Heart right ventricle (tissue), 16 donors: ENCODE measurements at regions not wholly inside any gene's neighbourhood (a gene's known extent, or its start where the extent isn't known, plus 50 kb on each side); places are given as distances from the start of the nearest gene placed in this dataset.

Experiments
- ATAC-seq, 8 donors: fragments of 200-7000 bp; cut with Tn5 transposase; one replicate each; pipeline ENCODE4 v1.9.1; 2020; ENCODE audit warnings: mild to moderate bottlenecking in 8 of 8, moderate library complexity in 8 of 8, moderate number of reproducible peaks in 1 of 8
- DNase-seq, 2 donors: peaks; one replicate each; pipeline ENCODE4 v3.0.0-alpha.2; 2020
- H3K27ac ChIP-seq, 10 donors: fragments of 200-600 bp; sonication (generic) in 2 of 10; one replicate each; pipeline versions ENCODE4 v1.5.0 to v1.8.0; 2020 to 2022; ENCODE audit warnings: mild to moderate bottlenecking in 3 of 10
- H3K27me3 ChIP-seq, 7 donors: fragments of 200-600 bp; one replicate each; pipeline ENCODE4 v1.8.0; 2021 to 2022; ENCODE audit warnings: mild to moderate bottlenecking in 2 of 7
- H3K36me3 ChIP-seq, 9 donors: fragments of 200-600 bp; sonication (generic) in 1 of 9; one replicate each; pipeline versions ENCODE4 v1.5.0 to v1.8.0; 2020 to 2022; ENCODE audit warnings: mild to moderate bottlenecking in 2 of 9
- H3K4me1 ChIP-seq, 9 donors: fragments of 200-600 bp; sonication (generic) in 1 of 9; one replicate each; pipeline versions ENCODE4 v1.5.0 to v1.8.0; 2020 to 2022; ENCODE audit warnings: mild to moderate bottlenecking in 4 of 9
- H3K4me3 ChIP-seq, 10 donors: fragments of 200-600 bp; sonication (generic) in 2 of 10; one replicate each; pipeline versions ENCODE4 v1.5.0 to v1.8.0; 2020 to 2022; ENCODE audit warnings: mild to moderate bottlenecking in 7 of 10, moderate library complexity in 2 of 10
- H3K9me3 ChIP-seq, 11 donors: fragments of 200-600 bp in 10 of 11; sonication (generic) in 2 of 11; one replicate each; pipeline versions ENCODE4 v1.5.0 to v1.8.0; 2013 to 2022; ENCODE audit warnings: mild to moderate bottlenecking in 2 of 11, control low read depth in 1 of 11, moderate library complexity in 1 of 11
- WGBS, 2 donors: extraction: QIAGEN DNeasy Blood & Tissue Kit; methylation state at CpG; one replicate each; pipeline ENCODE4 v1.1.7; 2013; ENCODE audit warnings: inconsistent platforms in 1 of 2; 5-methylcytosine and 5-hydroxymethylcytosine counted together
- intact Hi-C, 10 donors: fragments of 100-400 bp; cut with DNase I; formaldehyde crosslinking; loops; one replicate each; pipeline versions ENCODE4 v1.11.1 to v1.14.2; 2022
- TF ChIP-seq, protein P1 (sequence below), 9 donors: fragments of 200-600 bp; sonication (generic) in 2 of 9; IDR thresholded peaks; one replicate each; pipeline versions ENCODE4 v1.5.0 to v1.8.0; 2021 to 2022; ENCODE audit warnings: antibody characterized with exemption in 9 of 9, mild to moderate bottlenecking in 5 of 9, moderate library complexity in 1 of 9
- donor health status: Arrhythmogenic right ventricular cardiomyopathy.
- donor health status: ischemic (EF 13 %, LVEDD 7.1; RV severe dilation, severe dysfunction).
- donor health status: healthy with polysubstance abuse.
- donor health status: DM: no; HTN: yes; CAD: no.
- donor health status: DM: no; HTN: no; CAD: no.
- donor health status: ischemic (EF 25% LVEDD 6.9; RV normal size, moderate dysfunction).
- donor health status: ischemic (EF 25% LVEDD 5.7; RV mildly dilated, moderate dysfunction).
- donor health status: healthy.
- donor health status: DM: yes; HTN: yes; CAD: no.
- donor health status: Ischemic cardiomyopathy.
- donor health status: ischemic (EF 35%, LVEDD 5.7; RV mildly dilated, moderate dysfunction).
- donor health status: nonischemic (EF 11% LVEDD 7.7; RV severe dilation, severe dysfunction).
- donor health status: DM: yes; HTN: yes; CAD: no.
- donor health status: PGD.
- donor health status: ischemic (EF 29% LVEDD 5.4; RV normal size, mild dysfunction).
- donor health status: nonischemic (EF 23%, LVEDD 6.1; RV moderate dilation, normal function).

DNA sequence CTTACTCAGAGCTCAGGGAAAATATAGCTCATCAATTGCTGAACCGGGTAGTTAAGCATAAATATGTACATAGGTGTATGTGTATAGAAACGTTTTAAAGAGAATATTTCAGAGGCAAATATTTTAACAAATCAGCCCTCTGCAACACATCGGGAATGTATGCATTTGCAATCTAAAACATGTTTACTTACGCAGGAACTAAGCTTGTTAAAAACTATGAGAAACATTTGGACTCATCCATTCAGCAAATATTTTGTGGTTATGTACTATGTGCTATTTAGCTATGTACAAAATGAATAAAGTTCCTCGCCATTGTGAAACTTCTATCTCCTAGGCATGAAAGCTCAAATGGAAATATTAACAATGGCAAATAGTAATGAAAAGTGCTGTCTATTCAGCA lies 469.9 kb downstream of the ARHGEF28 start:
- Histone ChIP-seq H3K36me3 (no peaks in the 10 kb centered on the region), H3K27ac (no peak overlapping the region), H3K27me3 (no peaks in the 10 kb centered on the region), H3K4me1 (peaks cover 0 to 37% (median 0%) of the 10 kb centered on the region in 9 donors), H3K9me3 (peaks cover 0 to 12% (median 4%) of the 10 kb centered on the region in 11 donors), H3K4me3 (no peak overlapping the region)
- TF ChIP-seq, protein P1, sequence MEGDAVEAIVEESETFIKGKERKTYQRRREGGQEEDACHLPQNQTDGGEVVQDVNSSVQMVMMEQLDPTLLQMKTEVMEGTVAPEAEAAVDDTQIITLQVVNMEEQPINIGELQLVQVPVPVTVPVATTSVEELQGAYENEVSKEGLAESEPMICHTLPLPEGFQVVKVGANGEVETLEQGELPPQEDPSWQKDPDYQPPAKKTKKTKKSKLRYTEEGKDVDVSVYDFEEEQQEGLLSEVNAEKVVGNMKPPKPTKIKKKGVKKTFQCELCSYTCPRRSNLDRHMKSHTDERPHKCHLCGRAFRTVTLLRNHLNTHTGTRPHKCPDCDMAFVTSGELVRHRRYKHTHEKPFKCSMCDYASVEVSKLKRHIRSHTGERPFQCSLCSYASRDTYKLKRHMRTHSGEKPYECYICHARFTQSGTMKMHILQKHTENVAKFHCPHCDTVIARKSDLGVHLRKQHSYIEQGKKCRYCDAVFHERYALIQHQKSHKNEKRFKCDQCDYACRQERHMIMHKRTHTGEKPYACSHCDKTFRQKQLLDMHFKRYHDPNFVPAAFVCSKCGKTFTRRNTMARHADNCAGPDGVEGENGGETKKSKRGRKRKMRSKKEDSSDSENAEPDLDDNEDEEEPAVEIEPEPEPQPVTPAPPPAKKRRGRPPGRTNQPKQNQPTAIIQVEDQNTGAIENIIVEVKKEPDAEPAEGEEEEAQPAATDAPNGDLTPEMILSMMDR (IDR thresholded peaks at IDR 0.05), result no peak
- intact Hi-C loops, result no loop called here
- no peak for DNase-seq
- no peak for ATAC-seq
- WGBS, 2 donors, result 93 to 94% methylated on average over 5 of the region's 5 CpGs

GRCh38 chr5:74094782-74095108 lies 468.7 kb downstream of the ARHGEF28 start:
- 86 to 88% methylated on average over 4 of the region's 4 CpGs for WGBS, 2 donors

GRCh38 chr5:74094096-74094781 lies 468.2 kb downstream of the ARHGEF28 start:
- intact Hi-C loops, result no loop called here
- H3K36me3 ChIP-seq, result no peaks in the 10 kb centered on the region
- H3K9me3 ChIP-seq, result peaks cover 0 to 3% (median 0%) of the 10 kb centered on the region in 11 donors
- no peak overlapping the region for H3K27ac ChIP-seq
- peak in 1 of 2 donors; percentile 44 for DNase-seq
- no peak overlapping the region for H3K4me3 ChIP-seq
- TF ChIP-seq, protein P1 (IDR thresholded peaks at IDR 0.05), result no peak
- 70 to 72% methylated on average over 5 of the region's 5 CpGs for WGBS, 2 donors
- ATAC-seq, result peak in 2 of 8 donors; percentile 61 to 81
- H3K27me3 ChIP-seq, result no peaks in the 10 kb centered on the region
- peaks cover 0 to 31% (median 0%) of the 10 kb centered on the region in 9 donors for H3K4me1 ChIP-seq

More at GRCh38 chr5:74094782-74095108, 468.7 kb downstream of the ARHGEF28 start:
- H3K4me3 ChIP-seq, result no peak overlapping the region
- no peak for DNase-seq
- no peak for ATAC-seq
- no peaks in the 10 kb centered on the region for H3K36me3 ChIP-seq
- peaks cover 0 to 8% (median 4%) of the 10 kb centered on the region in 11 donors for H3K9me3 ChIP-seq
- H3K27me3 ChIP-seq, result no peaks in the 10 kb centered on the region
- intact Hi-C loops, result no loop called here
- H3K4me1 ChIP-seq, result peaks cover 0 to 36% (median 0%) of the 10 kb centered on the region in 9 donors
- H3K27ac ChIP-seq, result no peak overlapping the region
- TF ChIP-seq, protein P1 (IDR thresholded peaks at IDR 0.05), result no peak

GRCh38 chr5:74093561-74093960 lies 467.6 kb downstream of the ARHGEF28 start:
- Histone ChIP-seq H3K4me3 (no peak overlapping the region), H3K27me3 (no peaks in the 10 kb centered on the region), H3K36me3 (no peaks in the 10 kb centered on the region), H3K27ac (no peak overlapping the region), H3K9me3 (no peaks in the 10 kb centered on the region), H3K4me1 (peaks cover 0 to 24% (median 0%) of the 10 kb centered on the region in 9 donors)
- TF ChIP-seq, protein P1 (IDR thresholded peaks at IDR 0.05), result no peak
- ATAC-seq (no peak), DNase-seq (no peak)
- intact Hi-C loops, result no loop called here
- 81 to 85% methylated on average over 2 of the region's 2 CpGs for WGBS, 2 donors
